ENCODE measurements at regions not wholly inside any gene's neighbourhood (a gene's known extent, or its start where the extent isn't known, plus 50 kb on each side); places are given as distances from the start of the nearest gene placed in this dataset.
"Not testable (repeated sequence)": the region's sequence is repeated elsewhere in the genome, so short reads cannot be mapped to it uniquely, and the experiment has no call there.

DNA sequence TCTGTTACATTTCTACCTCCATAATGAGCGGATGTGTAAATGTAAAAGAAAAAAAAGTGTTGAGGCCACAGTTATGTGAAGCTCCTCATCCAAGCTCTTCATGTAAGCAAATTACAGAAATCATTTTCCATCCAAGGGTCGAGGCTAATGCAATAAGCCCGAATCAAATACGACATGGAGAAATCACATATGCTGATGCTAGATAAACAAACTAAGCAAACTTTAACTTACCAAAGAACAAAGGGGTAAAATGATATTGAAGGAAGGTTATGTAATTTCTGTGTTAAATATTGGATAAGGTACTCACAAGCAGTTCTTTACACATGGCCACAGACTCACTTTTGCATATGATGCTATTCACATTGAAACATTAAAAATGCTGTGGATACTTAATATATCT, 310.2 kb upstream of the ID2 start:
- no peak for DNase-seq

DNA sequence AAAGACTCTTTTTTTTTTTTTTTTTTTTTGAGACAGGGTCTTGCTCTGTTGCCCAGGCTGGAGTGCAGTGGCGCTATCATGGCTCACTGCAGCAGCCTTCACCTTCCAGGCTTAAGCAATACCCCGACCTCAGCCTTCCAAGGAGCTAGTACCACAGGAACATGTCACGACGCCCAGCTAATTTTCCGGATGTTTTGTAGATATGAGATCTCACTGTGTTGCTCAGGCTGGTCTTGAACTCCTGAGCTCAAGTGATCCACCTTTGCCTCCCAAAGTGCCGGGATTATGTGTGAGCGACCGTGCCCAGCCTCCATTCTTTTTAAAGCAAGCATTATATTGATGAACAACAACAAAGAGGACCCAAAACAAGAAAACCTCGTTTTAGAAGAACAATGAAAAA, 307.1 kb upstream of the ID2 start:
- DNase-seq: no peak

DNA sequence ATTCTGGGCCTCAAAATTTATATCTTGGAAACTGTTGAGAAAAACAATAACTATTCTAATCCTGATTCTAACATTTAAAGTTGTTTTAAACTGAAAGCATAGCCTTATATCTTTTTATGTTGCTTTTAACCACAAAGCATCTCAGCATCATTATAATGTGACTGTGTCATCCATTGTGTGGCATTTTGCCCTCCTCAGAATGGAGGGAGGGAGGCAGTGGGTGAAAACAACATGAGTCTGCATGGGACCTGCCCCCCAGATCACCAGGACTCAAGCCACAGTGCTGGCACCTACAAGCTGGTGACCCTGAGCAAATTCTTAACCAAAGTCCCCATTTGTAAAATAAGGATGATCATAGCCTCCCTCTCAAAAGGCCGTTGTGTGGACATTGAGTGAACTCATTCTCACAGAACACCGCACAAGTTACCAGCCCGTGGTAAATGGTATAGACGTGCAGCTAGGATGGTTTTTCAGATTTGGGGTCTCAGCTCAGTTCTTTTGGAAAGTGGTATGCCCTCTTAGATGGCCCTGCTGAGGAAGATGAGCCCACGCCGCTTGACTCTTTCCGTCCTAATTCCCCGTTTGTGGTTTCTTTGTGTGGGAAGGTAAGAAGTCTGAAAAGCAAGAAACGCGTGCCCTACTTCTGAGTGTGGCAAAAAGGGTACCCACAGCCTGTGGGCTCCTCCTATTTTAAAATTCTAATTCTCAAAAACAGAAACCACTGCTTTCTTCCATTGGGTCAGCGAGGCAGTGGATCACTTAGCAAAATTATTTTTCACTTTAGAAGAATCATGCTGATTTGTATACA, 305.0 kb upstream of the ID2 start:
- DNase-seq: no peak

DNA sequence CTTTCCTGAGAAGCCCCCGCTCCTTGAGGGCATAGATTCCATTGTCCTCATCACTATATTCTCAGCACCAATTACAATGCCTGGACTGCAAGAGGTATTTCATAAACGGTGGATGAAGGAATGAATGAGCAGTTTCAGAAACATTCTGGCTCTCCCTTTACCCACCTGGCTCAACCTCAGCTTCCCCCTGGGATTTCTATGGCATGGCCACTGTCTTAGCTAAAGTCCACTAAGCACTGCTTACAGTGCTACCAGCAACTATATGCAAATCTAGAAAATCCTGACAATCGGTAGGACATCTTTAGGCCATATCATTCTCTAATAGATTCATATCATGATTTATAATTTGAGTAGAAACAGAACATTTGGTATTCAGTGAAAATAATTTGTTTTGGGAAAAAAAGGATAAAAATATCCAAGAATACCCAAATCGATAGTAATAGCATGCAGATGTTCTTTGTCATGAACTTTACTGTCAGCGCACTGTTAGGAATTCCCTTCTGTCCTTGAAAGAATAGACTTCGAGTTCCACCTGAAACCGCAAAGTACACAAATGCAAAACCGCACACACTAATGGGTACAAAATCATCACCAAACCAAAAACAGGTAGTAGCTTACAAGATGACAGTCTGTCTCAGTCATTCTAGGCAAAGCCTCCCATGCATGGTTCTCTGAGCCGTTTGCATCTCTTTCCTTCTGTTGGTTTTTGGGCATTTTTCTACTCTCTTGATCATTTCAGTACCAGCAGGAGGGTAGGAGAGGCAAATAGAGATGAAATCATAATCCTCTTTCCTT, 303.6 kb upstream of the ID2 start:
- DNase-seq: no peak

DNA sequence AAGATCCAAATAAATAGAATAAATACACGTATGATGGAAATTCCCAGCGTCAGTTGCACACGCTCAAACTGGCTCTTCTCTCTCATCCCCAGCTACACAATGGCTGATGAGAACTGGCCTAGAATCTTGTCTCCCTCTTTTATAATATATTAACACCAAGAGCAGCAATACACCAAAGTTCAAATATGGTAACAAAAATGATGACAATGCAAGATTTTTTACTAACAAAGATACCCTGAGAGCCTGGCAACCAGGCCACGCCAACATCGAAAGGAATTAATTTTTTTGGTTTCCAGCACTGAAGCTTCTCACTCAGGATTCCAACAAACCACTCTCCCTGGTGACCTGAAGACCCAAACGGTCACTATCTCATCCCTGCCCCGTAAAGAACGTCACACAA, 302.7 kb upstream of the ID2 start:
- DNase-seq: no peak

DNA sequence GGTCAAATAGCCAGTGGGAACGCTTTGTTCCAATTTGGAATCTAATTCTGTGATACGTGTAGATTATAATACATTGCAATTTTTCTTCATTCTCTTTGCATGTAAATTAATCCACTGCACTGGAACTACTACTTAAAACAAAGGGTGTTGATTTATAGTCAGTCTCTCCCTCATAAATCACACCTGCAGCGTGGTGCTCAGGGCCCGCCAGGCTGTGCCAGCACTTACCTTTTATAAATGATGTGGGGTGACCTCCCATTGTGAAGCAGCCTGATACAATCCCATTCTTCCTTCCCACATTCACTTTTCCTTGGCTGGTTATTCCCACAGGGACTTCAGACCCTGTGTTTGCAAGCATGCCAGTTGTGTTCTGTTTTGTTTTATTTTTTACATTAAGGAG, 302.3 kb upstream of the ID2 start:
- DNase-seq: no peak

DNA sequence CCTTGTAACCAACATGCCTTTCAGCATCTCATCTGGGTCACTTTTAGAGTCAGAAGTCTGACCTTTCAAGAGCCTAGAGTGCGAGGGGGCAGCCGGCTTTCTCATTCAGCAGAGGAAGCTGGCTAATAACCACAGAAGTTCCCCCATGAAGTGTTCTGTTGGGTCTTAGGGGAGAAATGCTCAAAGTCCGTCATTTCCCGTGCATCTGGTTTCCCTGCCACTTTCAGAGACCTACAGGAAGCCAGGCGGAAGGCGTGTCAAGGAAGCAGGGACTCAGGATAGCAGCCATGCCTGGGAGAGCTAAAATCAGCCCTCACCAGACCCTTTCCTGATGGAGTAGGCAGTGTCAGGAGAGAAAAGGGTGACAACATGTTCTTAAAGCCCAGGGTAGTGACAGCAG, 301.8 kb upstream of the ID2 start:
- DNase-seq: no peak

DNA sequence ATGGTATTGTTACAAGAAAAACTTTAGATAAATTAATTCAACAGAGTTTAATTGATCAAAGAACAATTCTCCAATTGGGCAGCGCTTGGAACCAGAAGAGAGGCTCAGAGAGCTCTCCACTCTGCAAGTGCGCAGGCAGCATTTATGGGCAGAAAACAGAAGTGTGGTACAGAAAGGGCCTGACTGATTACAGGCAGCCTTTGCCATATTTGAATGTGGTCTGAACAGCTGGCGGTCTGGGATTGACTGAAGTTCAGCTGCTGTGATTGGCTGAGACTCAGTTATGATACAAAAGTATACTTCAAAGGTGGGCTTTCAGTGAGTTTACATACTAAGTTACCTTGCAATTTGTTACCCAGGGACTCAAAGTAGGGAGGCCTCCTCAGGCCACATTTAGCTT, 301.3 kb upstream of the ID2 start:
- DNase-seq: no peak

DNA sequence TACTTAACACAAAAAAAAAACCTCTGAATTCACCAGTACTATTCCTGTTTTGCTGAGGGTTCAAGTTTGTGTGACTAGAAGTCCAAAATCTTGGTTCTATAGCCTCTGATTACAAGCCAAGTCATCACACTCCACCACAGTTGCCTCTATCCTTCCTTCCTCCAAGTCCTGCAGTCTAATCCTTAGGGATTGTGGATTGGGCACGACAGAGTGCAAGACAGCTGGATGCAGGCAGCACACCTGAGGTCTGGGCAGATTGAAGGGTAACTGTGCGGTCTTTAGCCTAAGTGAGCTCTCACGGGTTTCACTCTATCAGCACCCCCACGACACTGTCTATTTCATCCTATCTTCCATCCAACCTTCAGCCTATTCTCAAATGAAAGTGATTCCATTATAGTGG, 299.4 kb upstream of the ID2 start:
- no peak for DNase-seq

DNA sequence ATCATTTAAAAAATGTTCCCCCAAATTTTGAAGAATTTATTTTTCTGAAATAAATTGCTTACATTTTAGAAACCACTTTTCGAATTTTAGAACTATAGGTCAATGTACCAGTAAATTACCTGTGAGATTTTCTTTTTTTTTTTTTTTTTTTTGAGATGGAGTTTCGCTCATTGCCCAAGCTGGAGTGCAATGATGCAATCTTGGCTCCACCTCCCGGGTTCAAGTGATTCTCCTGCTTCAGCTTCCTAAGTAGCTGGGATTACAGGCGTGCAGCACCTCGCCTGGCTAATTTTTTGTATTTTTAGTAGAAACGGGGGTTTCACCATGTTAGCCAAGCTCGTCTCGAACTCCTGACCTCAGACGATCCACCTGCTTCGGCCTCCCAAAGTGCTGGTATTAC, 295.1 kb upstream of the ID2 start:
- DNase-seq: not testable (repeated sequence)

DNA sequence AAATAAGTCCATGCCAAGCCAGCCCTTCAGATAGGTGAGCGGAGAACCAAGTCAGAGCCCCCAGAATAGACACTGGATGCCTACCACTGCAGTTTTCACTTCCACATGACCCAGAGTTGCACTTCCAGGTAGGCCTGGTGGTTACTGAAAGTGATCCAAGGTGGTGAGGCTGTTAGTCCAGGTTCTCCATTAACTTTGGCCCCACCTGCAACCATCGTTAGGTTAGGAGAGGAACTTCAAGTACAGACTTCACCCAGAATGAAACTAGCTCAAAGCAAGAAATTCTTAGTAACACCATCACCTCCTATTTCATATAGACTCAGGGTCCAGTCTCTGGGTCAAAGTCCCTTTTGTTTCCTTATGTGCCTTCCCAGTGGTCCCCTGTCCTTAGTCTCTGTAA, 293.1 kb upstream of the ID2 start:
- DNase-seq: no peak

DNA sequence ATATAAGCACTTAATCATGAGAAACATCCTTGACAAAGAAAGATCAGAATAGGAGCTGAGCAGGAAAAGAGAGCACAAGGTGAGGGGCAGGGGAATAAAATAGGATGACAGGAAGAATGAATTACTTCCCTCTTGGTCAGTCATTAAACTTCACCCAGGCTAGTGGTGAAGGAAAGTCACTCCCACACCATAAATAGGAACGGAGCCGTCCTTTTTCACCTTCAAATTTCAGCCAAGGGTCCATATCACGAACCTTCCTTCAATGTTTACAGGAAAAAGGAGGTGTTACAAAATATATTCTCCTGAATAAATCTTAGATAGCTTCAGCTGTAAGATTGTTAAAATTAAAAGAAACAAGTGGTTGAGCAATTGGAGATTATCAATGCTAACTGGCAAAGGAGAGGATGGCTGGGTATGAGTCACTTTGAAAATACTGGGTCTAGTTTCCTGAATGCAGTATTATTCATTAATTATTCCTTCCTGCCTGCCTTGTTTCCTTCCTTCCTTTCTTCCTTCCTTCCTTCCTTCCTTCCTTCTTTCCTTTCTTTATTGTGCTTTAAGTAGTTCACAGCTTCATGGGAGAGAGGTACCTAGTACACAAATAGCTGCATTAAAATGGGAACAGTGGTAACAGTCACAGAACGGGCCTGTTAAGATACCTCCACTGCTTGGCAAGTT, 292.3 kb upstream of the ID2 start:
- DNase-seq: no peak

DNA sequence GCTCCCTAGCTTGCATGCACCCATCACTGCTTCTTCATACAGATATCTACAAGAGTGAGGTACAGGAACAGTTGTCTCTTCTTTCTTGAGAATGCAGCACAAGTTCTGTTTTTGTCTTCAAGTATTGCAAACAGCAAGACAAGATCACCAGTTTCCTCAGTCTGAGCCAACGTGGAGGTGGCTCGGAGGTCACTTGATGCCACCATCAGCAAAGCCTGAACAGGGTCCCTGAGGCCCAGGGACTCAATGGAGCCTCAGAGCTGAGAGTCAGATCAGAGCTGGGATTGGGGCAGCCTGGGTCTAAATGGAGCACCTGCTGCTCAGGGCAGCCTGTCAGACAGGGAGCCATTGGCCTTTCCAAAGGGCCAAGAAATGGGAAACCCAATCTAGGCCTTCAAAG, 290.7 kb upstream of the ID2 start:
- no peak for DNase-seq

DNA sequence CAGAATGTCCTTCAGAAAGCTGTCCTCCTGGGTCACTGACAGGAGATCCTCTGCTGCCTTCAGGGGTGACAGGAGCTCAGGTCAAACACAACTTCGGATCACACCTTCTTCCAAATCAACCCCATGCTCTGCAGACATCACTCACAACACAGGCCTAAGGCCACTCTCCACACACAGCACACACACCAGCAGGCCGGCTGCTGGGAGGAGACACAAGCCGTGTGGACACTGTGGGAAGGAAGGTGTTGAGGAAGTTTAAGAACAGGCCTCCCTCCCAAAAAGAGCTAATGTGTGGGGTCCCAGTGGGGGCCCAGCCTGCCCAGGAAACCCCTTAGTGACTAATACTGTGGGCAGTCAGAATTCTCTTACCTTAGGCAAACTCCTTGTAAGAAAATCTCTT, 290.3 kb upstream of the ID2 start:
- no peak for DNase-seq

DNA sequence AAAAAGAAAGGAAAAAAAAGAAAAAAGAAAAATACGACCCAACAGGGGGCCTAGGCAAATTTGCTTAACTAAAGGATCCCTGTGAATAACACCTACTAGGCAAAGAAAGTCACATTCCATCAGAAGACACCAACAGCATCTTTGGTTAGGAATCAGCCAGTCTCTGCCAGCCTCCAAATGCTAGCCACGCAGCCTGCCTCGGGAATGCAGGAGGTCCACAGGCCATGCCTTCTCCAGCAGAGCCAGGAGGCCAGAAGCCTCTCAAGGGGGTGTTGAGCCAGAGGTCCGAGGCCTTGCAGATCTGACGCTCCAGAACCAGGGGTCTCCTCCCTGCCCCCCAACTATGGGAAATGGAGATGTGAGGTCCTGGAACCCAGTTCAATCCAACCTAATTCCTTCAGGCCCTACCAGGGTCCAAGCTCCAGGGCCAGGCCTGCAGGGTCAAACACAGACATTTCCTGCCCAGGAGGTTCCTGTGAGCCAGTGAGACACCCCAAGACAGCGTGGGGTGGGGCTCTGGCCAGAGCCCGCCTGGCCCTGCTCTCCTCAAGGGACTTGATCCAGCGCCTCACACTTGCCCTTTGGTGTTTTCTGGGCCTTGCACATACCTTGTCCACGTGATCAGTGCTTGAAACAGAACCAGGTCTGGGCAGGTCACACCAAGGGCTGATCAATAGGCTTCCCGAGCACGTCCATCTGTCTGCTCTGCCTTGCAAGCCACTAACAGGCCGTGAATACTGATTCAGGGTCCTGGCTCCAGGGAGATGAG, 289.6 kb upstream of the ID2 start:
- no peak for DNase-seq

DNA sequence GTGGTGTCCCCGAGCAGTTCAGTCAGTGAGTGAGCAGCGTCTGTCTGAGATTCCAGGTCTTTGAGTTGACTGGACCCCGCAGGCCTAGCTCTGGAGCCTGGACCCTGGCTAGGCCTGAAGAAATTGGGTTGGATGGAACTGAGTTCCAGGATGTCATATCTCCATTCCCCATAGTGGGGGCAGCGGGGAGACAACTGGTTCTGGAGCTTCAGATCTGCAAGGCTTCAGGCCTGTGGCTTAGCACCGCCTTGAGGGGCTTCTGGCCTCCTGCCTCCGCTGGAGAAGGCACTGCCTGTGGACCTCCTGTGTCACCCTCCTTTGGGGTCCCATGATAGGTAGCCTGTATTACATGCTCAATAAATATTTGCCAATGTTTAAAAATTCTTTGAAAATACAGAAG, 288.4 kb upstream of the ID2 start:
- DNase-seq: no peak

DNA sequence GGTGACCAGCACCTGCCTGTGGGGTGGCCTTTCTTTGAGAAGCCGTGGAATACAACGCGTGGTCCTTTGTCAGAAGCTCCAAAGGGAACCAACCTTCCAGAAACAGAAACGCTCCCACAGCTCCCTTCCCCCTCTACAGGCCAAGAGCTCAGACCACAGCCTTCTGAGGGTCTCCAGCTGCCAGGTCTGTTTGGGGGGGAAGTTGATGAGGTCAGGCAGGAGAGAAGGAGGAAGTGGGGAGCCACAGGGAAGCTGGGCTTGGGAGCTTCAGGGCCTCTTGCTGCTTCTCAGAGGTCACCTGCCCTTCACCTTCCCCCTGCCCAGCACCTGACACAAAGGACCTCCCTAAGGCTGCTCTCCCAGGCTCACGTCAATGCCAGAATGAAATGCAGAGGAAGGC, 287.7 kb upstream of the ID2 start:
- peak; percentile 30 for DNase-seq

DNA sequence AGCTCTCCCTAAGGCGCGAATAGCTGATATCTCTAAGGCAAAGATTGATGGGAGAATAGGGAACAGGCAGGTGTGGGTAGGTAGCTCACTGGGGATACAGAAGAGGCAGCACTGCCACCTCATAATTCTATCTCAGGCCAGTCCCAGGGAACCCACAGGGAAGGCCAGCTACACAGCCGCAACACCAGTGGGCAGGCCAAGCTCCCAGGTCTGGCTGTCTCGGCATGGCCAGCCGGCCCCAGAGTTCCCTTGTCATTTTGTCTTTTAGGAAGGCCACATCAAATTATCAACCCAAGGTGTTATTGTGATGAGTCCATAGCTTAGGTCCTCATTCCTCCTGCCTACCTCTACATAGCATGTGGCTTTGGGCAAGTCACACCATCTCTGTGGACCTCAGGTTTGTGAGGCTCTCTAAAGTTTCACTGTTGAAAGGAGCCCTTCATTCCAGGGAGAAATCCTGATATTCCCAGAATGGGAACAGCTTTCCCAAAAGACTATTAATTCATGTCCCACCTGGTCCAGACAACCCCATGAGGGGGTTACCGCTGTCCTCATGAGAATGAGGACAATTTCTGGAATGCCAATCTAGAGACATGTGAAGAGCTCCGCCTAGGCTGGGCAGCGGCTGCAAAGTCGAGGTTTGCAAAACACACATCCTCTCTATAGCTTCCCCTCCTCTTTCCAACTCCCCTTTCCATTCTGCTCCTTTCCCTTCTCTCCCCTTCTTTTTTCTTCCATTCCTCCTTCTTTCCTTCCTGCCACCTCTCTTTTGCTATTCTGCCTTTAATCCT, 287.1 kb upstream of the ID2 start:
- no peak for DNase-seq

DNA sequence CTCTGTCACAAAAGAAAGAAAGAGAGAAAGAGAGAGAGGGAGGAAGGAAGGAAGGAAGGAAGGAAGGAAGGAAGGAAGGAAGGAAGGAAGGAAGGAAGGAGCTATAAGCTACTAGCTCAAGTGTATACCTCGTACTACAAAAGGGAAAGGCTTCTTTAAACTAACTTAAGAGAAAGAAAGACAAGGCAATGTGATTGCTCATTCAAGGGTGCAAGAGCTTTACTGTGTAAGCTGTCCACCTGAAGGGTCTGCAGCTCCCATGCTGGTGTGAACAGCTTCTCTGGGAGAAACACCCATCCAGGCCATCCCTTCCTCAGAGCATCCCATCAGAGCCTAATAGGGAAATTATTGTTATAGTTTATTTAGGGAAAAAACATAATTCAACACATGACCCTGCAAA, 286.1 kb upstream of the ID2 start:
- no peak for DNase-seq

DNA sequence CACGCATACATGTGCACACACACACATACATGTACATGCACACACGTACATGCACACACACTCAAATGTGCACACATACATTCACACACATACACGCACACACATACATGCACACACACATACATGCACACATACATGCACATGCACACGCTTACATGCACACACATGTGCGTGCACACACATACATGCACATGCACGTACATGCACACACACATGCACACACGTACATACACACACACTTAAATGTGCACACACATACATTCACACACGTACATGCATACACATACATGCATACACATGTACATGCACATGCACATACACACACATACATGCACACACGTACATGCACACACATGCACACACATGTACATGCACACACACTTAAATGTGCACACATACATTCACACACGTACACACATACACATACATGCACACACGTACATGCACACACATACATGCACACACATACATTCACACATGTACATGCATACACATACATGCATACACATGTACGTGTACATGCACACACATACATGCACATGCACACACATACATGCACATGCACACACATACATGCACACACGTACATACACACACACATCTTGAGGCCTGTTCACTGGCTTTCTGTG, 283.7 kb upstream of the ID2 start:
- no peak for DNase-seq

DNA sequence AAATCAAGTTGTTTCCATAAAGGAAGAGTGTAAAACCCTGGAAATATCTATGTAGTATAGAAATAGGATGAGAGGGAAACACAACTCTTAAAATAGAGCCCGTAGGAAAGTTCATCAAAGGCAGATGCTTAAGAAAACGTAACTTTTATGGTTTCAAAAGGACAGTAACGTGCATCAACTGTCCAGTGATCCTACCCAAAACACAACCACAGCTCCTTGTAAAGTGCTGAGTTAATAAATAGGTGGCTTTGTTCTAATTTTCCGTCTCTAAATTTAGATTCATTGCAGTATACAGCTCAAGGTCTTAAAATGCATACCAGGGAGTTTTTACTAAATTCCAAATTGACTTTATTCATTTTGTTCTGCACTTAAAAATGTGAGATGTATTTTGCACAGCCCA, 282.1 kb upstream of the ID2 start:
- no peak for DNase-seq

DNA sequence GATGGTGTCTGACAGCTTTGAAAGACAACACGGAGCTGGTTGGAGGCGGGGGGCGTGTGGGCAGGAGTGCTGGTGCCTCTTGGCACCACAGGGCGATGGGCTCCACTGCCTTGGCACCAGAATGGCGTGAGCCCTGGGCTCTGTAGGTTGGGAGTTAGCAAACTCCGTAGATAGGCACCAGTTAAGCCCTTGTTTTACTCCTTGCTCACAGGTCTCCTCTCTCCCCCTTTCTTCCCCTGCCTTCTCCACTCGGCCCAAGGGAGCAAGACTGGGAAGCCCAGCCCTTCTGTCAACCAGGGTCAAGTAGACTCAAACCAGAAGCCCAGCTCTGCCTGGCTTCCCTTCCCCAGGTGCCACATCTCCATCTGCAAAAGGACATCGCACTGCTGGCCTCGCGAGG, 281.7 kb upstream of the ID2 start:
- no peak for DNase-seq
